LNCaP clone FGC (cell line): ENCODE measurements at regions not wholly inside any gene's neighbourhood (a gene's known extent, or its start where the extent isn't known, plus 50 kb on each side); places are given as distances from the start of the nearest gene placed in this dataset.

Source experiments
- DNase-seq: peaks from one replicate; pipeline ENCODE4 v3.0.0-alpha.2; 2011; ENCODE audit warnings: low read depth
- H3K4me3 ChIP-seq: 2 replicates; pipeline ENCODE4 v1.5.1; 2011; ENCODE audit warnings: mild to moderate bottlenecking, low read depth, low read length, control low read depth
- CTCF ChIP-seq: IDR thresholded peaks from 2 replicates; pipeline ENCODE4 v1.5.1; 2012; ENCODE audit warnings: mild to moderate bottlenecking; ENCODE audit not compliant: control insufficient read depth, insufficient read depth; ENCODE audit errors: extremely low read depth

GRCh38 chr16:25512041-25512440 is 179.7 kb upstream of the HS3ST4 start:
- DNase-seq: no peak
- no peak overlapping the region for H3K4me3 ChIP-seq
- no peak for TF ChIP-seq CTCF

GRCh38 chr16:25509456-25509855 is 182.3 kb upstream of the HS3ST4 start:
- no peak overlapping the region for H3K4me3 ChIP-seq
- DNase-seq: no peak
- TF ChIP-seq CTCF: no peak

GRCh38 chr16:25501530-25502255 is 190.1 kb upstream of the HS3ST4 start:
- no peak for DNase-seq
- H3K4me3 ChIP-seq: no peak overlapping the region
- no peak for TF ChIP-seq CTCF

- no peak for DNase-seq
Observed at GRCh38 chr16:25494292-25494691, 197.5 kb upstream of the HS3ST4 start.

GRCh38 chr16:25493136-25493811 is 198.5 kb upstream of the HS3ST4 start:
- TF ChIP-seq CTCF: no peak
- DNase-seq: no peak
- no peak overlapping the region for H3K4me3 ChIP-seq

More at GRCh38 chr16:25494292-25494691, 197.5 kb upstream of the HS3ST4 start:
- no peak for TF ChIP-seq CTCF
- no peak overlapping the region for H3K4me3 ChIP-seq

GRCh38 chr16:25488435-25488834 is 203.3 kb upstream of the HS3ST4 start:
- no peak for TF ChIP-seq CTCF
- no peak for DNase-seq
- H3K4me3 ChIP-seq: no peak overlapping the region
